Lung (tissue), 11 donors: ENCODE measurements at regions not wholly inside any gene's neighbourhood (a gene's known extent, or its start where the extent isn't known, plus 50 kb on each side); places are given as distances from the start of the nearest gene placed in this dataset.

Experiments used
- ATAC-seq: fragments of 200-7000 bp; cut with Tn5 transposase; one replicate; pipeline ENCODE4 v1.9.1; 2020; ENCODE audit warnings: moderate number of reproducible peaks; ENCODE audit not compliant: insufficient read depth, low FRiP score
- DNase-seq, 3 donors: peaks; one replicate each; pipeline ENCODE4 v3.0.0-alpha.2; 2013 to 2017
- H3K27ac ChIP-seq, 2 donors: one replicate each; pipeline ENCODE4 v1.5.1; 2013; ENCODE audit warnings: mild to moderate bottlenecking in 2 of 2, moderate library complexity in 2 of 2, control low read depth in 1 of 2, inconsistent platforms in 1 of 2, low read depth in 1 of 2, low read length in 1 of 2
- H3K27me3 ChIP-seq, 3 donors: one replicate each; pipeline ENCODE4 v1.5.1; 2013; ENCODE audit warnings: low read length in 2 of 3; ENCODE audit not compliant: control insufficient read depth in 3 of 3, insufficient read depth in 3 of 3
- H3K36me3 ChIP-seq, 4 donors: one replicate each; pipeline ENCODE4 v1.5.1; 2013; ENCODE audit warnings: low read length in 4 of 4, mild to moderate bottlenecking in 1 of 4, moderate library complexity in 1 of 4; ENCODE audit not compliant: control insufficient read depth in 4 of 4, insufficient read depth in 4 of 4
- H3K4me1 ChIP-seq, 5 donors: one replicate each; pipeline ENCODE4 v1.5.1; 2013; ENCODE audit warnings: low read length in 5 of 5, mild to moderate bottlenecking in 2 of 5, moderate library complexity in 1 of 5; ENCODE audit not compliant: control insufficient read depth in 5 of 5, insufficient read depth in 5 of 5
- H3K4me3 ChIP-seq: one replicate; pipeline ENCODE4 v1.5.1; 2013; ENCODE audit warnings: mild to moderate bottlenecking, control low read depth, moderate library complexity
- H3K9ac ChIP-seq, 2 donors: one replicate each; pipeline ENCODE4 v1.5.1; 2013; ENCODE audit warnings: low read length in 2 of 2, control low read depth in 1 of 2; ENCODE audit not compliant: insufficient read depth in 1 of 2
- H3K9me3 ChIP-seq, 4 donors: one replicate each; pipeline ENCODE4 v1.5.1; 2013; ENCODE audit warnings: low read length in 3 of 4, mild to moderate bottlenecking in 1 of 4, moderate library complexity in 1 of 4; ENCODE audit not compliant: control insufficient read depth in 4 of 4, insufficient read depth in 3 of 4
- CTCF ChIP-seq: IDR thresholded peaks from 2 replicates; pipeline ENCODE4 v1.5.1; 2012; ENCODE audit warnings: mild to moderate bottlenecking; ENCODE audit errors: control extremely low read depth, extremely low read depth
- WGBS, 2 donors: extraction: QIAGEN DNeasy Blood & Tissue Kit; methylation state at CpG; one replicate each; pipeline ENCODE4 v1.1.7; 2013; 5-methylcytosine and 5-hydroxymethylcytosine counted together
- donor health status: control.
- donor health status: control.
- donor health status: Bipolar disorder and iron deficiency.
- donor health status: healthy.
- donor health status: DM: yes; HTN: yes; CAD: no.

- H3K9me3 ChIP-seq = peaks cover 0 to 2% (median 0%) of the 10 kb centered on the region in 4 donors
- TF ChIP-seq CTCF = no peak
- H3K4me1 ChIP-seq = peaks cover 0 to 13% (median 0%) of the 10 kb centered on the region in 5 donors
- H3K27me3 ChIP-seq = no peaks in the 10 kb centered on the region
- H3K36me3 ChIP-seq = no peaks in the 10 kb centered on the region
- ATAC-seq = no peak
- no peak overlapping the region for H3K4me3 ChIP-seq
- no peak for DNase-seq
- H3K27ac ChIP-seq = no peak overlapping the region
- 95 to 96% methylated on average over 2 of the region's 2 CpGs for WGBS, 2 donors
- H3K9ac ChIP-seq = no peak overlapping the region
These were observed 210.2 kb upstream of the GYPA start for GRCh38 chr4:144350706-144351105.

GRCh38 chr4:144351306-144351705, 210.8 kb upstream of the GYPA start:
- Histone ChIP-seq H3K27me3 (no peaks in the 10 kb centered on the region), H3K4me3 (no peak overlapping the region), H3K27ac (no peak overlapping the region), H3K4me1 (peaks cover 0 to 19% (median 0%) of the 10 kb centered on the region in 5 donors), H3K9ac (no peak overlapping the region), H3K36me3 (no peaks in the 10 kb centered on the region), H3K9me3 (peaks cover 0 to 2% (median 0%) of the 10 kb centered on the region in 4 donors)
- 80 to 85% methylated on average over 3 of the region's 3 CpGs for WGBS, 2 donors
- ATAC-seq (no peak), DNase-seq (no peak)
- TF ChIP-seq CTCF = no peak

GRCh38 chr4:144353292-144353691, 212.8 kb upstream of the GYPA start:
- ATAC-seq (no peak), DNase-seq (peak in 1 of 3 donors; percentile 15)
- Histone ChIP-seq H3K27ac (no peak overlapping the region), H3K27me3 (no peaks in the 10 kb centered on the region), H3K4me1 (peaks cover 0 to 39% (median 4%) of the 10 kb centered on the region in 5 donors), H3K9ac (no peak overlapping the region), H3K36me3 (no peaks in the 10 kb centered on the region), H3K4me3 (no peak overlapping the region), H3K9me3 (peaks cover 0 to 2% (median 0%) of the 10 kb centered on the region in 4 donors)
- no peak for TF ChIP-seq CTCF
- WGBS, 2 donors = 79 to 80% methylated on average over 5 of the region's 5 CpGs
